ENCODE measurements at regions not wholly inside any gene's neighbourhood (a gene's known extent, or its start where the extent isn't known, plus 50 kb on each side); places are given as distances from the start of the nearest gene placed in this dataset.

DNA sequence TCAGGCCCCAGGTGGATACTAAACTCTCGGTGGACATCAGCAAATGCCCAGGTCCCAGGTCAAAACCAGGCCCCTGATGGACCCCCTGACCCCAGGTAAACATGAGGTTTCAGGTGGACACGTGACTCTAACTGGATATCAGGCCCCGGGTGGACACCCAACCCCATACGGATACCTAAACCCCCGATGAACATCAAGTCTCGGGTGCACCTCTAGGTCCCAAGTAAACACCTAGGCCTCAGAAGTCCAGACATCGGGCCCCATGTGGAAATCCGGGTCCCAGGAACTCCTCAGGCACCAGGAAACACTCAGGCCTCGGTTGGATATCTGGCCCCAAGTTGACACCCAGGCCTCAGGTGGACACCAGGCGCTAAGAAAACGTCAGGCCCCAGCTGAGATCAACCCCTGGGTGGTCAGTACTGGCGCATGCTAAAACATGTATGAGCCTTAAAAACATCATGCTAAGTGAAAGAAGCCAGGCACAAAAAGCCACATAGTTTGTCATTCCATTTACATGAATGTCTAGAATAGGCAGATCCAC, 54.4 kb upstream of the SEPTIN5 start:
- TF ChIP-seq CTCF (IDR thresholded peaks at IDR 0.05; ENCODE audit: borderline replicate concordance, extremely low read depth, low read length, poor library complexity, severe bottlenecking): no peak
- no peak for TF ChIP-seq EZH2 (IDR thresholded peaks at IDR 0.05; ENCODE audit: borderline replicate concordance, low read depth, low read length, severe bottlenecking)
